Lower leg skin (tissue), 4 donors: ENCODE measurements at regions not wholly inside any gene's neighbourhood (a gene's known extent, or its start where the extent isn't known, plus 50 kb on each side); places are given as distances from the start of the nearest gene placed in this dataset.

Experiments used
- DNase-seq, 2 donors: peaks; one replicate each; pipeline ENCODE4 v3.0.0-alpha.2; 2019; ENCODE audit warnings: low spot score in 2 of 2
- H3K4me3 ChIP-seq: fragments of 200-600 bp; sonication (generic); 2 replicates; pipeline ENCODE4 v1.5.1; 2017; ENCODE audit warnings: mild to moderate bottlenecking, low read depth; ENCODE audit not compliant: poor library complexity, severe bottlenecking
- POLR2A ChIP-seq, 2 donors: fragments of 450-650 bp; IDR thresholded peaks; one replicate each; pipeline ENCODE4 v1.6.1; 2016 to 2017; ENCODE audit warnings: antibody characterized with exemption in 2 of 2, mild to moderate bottlenecking in 1 of 2, moderate library complexity in 1 of 2
- WGBS, 2 donors: methylation state at CpG; one replicate each; pipeline ENCODE4 v1.1.5; 2018; 5-methylcytosine and 5-hydroxymethylcytosine counted together
- intact Hi-C: fragments of 100-400 bp; cut with DNase I; formaldehyde crosslinking; loops from one replicate; pipeline ENCODE4 v1.15.0; 2023; ENCODE audit warnings: low total_unique reads
- TF ChIP-seq, protein P1 (sequence below), 3 donors: fragments of 450-650 bp; IDR thresholded peaks; one replicate each; pipeline ENCODE4 v1.5.1; 2016; ENCODE audit warnings: antibody characterized with exemption in 3 of 3, mild to moderate bottlenecking in 3 of 3, moderate library complexity in 2 of 3

DNA sequence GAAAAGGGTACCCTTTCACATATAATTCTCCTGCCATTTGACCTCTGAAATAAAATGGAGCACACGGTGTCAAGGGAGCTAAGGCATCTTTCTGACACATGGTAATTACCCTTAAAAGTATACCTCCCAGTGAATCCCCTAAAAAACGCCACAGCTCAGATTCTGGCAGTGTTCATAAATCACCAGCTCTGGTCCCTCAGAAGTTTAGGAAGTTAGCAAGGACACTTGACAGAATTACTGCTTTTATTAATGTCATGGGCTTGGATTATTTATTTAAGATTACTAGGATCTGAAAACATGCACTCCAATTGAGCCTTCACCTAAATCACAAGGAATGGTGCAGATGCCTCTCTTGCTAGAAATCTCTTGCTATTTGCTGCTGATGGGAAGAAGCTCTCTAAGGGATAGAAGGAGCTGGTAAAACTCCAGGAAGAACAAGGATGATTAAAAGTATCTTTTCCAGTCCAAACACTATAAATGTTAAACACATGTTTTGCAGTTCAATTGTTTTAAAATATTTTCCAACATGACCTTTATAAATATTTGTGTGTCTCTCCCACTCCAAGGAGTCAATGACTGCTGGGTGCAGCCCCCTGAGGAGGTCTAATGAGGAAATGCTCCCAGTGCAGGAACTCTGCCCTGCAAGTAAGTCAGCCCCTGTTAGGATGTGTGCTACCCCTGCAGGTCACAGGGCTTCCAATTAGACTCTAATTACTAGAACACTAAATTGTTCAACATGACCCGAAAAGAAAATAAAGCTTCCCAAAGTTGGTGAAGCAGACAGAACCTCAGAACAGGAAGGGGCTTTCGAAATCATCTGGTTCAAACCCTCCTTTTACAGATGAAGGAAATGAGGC, 230.3 kb downstream of the TFAP2A start:
- TF ChIP-seq, protein P1, sequence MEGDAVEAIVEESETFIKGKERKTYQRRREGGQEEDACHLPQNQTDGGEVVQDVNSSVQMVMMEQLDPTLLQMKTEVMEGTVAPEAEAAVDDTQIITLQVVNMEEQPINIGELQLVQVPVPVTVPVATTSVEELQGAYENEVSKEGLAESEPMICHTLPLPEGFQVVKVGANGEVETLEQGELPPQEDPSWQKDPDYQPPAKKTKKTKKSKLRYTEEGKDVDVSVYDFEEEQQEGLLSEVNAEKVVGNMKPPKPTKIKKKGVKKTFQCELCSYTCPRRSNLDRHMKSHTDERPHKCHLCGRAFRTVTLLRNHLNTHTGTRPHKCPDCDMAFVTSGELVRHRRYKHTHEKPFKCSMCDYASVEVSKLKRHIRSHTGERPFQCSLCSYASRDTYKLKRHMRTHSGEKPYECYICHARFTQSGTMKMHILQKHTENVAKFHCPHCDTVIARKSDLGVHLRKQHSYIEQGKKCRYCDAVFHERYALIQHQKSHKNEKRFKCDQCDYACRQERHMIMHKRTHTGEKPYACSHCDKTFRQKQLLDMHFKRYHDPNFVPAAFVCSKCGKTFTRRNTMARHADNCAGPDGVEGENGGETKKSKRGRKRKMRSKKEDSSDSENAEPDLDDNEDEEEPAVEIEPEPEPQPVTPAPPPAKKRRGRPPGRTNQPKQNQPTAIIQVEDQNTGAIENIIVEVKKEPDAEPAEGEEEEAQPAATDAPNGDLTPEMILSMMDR (IDR thresholded peaks at IDR 0.05), result no peak
- TF ChIP-seq POLR2A (IDR thresholded peaks at IDR 0.05), result no peak
- DNase-seq, result no peak
- intact Hi-C loops, result no loop called here
- H3K4me3 ChIP-seq, result no peak overlapping the region
- WGBS, 2 donors, result 36 to 41% methylated on average over 4 of the region's 4 CpGs

DNA sequence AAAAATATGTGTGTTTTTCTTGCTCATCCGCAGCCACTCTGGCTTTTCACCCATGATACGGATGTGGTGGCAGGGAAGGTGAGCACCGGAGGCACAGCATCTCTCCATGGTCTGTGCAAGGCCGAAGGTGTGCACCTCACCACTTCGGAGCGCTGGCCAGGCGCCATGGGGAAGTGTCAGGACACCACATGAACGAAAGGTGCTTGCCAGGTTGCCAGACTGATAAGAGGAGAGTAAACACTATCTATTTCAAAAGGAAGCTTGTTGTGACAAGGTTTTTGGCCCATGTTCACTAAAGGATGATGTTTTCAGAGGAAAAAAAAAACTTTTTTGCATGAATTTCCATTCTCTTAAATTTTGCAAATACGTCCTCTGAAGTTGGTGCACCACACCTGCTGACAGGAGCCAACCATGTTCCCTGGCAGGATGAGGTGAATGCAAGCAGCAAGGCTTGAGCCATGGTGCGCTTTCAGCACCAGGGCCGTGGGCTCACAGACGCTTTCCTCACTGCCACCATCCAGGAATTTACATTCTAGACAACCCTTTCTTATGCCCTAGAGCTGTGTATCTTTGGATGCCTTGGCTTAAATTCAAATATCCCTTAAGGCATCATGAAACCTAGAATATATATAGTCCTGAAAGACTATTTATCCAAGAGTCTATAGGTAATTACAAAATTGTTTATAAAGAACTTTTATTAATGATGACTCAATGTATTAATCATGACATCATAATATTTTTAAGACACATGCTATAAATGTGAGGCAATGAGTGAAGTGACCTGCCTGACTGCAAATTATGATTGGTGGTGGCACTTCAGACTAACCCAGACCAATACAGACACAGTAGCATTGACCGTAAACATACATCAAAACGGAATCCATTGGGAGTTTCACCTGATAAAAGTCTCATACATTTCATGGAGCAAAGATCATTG, 234.5 kb downstream of the TFAP2A start:
- no peak overlapping the region for H3K4me3 ChIP-seq
- DNase-seq, result peak in 1 of 2 donors; percentile 31
- TF ChIP-seq, protein P1 (IDR thresholded peaks at IDR 0.05), result no peak
- TF ChIP-seq POLR2A (IDR thresholded peaks at IDR 0.05), result no peak
- 60 to 68% methylated on average over 14 of the region's 14 CpGs for WGBS, 2 donors
- intact Hi-C loops, result no loop called here

DNA sequence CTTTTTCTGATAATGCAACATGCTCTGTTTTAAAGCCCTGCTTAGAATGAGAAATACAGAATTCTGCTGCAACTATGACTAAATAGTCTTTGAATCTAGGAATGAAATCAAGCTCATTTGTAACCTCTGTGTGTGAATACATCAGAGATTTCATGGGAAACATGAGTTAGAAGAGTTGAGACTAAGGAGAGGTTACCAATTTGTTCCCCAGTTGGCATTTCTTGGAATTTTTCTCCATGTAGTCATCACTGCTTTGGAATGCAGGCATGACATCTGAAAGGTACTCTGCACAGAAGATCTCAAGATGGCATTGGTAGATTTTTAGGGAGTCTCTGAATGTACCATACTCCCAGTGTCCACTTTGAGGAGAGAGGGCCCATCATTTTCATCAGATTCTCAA, 237.2 kb downstream of the TFAP2A start:
- TF ChIP-seq, protein P1 (IDR thresholded peaks at IDR 0.05), result no peak
- TF ChIP-seq POLR2A (IDR thresholded peaks at IDR 0.05), result no peak
- DNase-seq, result no peak

DNA sequence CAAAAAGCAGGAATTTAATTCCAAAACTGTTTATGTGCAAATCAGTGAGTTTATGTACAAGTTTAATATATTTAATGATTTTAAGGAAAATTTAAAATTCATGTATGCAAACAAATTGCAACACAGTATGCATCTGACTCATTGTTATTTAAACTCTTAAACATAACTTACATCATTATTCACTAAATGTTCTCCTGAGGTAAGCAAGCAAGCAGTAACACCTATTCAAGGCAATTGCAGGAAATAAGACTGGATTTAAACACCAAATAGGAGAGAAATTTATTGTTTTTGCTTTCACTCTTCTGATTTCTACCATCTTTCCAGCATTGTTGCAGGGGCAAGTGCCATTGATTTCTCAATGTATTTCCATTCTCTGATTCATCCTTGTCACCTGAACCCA, 239.5 kb downstream of the TFAP2A start:
- TF ChIP-seq POLR2A (IDR thresholded peaks at IDR 0.05), result no peak
- TF ChIP-seq, protein P1 (IDR thresholded peaks at IDR 0.05), result no peak
- DNase-seq, result no peak
- H3K4me3 ChIP-seq, result no peak overlapping the region
- intact Hi-C loops, result no loop called here

More for the DNA sequence above, 237.2 kb downstream of the TFAP2A start:
- H3K4me3 ChIP-seq, result no peak overlapping the region
- intact Hi-C loops, result no loop called here

DNA sequence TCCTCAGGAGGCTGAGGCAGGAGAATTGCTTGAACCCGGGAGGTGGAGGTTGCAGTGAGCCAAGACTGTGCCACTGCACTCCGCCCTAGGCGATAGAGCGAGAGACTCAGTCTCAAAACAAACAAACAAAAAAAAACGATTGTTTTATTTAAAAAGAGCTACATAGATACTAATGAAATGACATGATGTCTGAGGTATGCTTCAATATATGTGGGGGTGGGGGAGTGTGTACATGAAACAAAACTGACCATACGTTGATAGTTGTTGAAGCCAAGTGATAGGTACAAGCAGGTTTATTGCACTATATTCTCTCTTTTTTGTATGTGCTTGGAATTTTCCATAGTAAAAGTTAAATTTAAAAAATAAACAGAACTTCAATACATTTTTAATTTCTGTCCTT, 240.1 kb downstream of the TFAP2A start:
- intact Hi-C loops, result no loop called here
- DNase-seq, result no peak
- H3K4me3 ChIP-seq, result no peak overlapping the region
- WGBS, 2 donors, result 83 to 84% methylated on average over 6 of the region's 6 CpGs
- TF ChIP-seq POLR2A (IDR thresholded peaks at IDR 0.05), result no peak
- TF ChIP-seq, protein P1 (IDR thresholded peaks at IDR 0.05), result no peak
